ENCODE measurements at regions not wholly inside any gene's neighbourhood (a gene's known extent, or its start where the extent isn't known, plus 50 kb on each side); places are given as distances from the start of the nearest gene placed in this dataset.
A peak's percentile ranks its signal among the peaks of the same experiment; 100 is the strongest.

- no peaks in the 10 kb centered on the region for H3K79me2 ChIP-seq (ENCODE audit: control insufficient read depth, insufficient read depth, low read length)
- ChIA-PET POLR2A (interaction anchor here (1.0 kb wide), 1 partner anchor 21 kb away, joined by 3 read pairs; no protein-coding TSS in a partner anchor), CTCF (interaction anchor here (0.8 to 2.3 kb wide), 5 partner anchors 11 to 146 kb away, joined by 3 to 10 read pairs (median 3); no protein-coding TSS in a partner anchor), SMC1A (ENCODE audit: uncharacterized antibody, unreplicated experiment) (interaction anchor here (1.0 to 2.8 kb wide), 5 partner anchors 8 to 961 kb away, joined by 3 to 15 read pairs (median 4); no protein-coding TSS in a partner anchor), RAD21 (ENCODE audit: unreplicated experiment) (interaction anchor here (0.6 to 2.2 kb wide), 4 partner anchors 11 to 128 kb away, joined by 4 to 10 read pairs (median 6); no protein-coding TSS in a partner anchor)
- no TSS peak for BruUV-seq (replicated peaks)
- H3K27me3 ChIP-seq (replicated peaks in 1 of 2; ENCODE audit: control insufficient read depth in 2 of 2, insufficient read depth in 2 of 2, low read length in 1 of 2) = no peaks in the 10 kb centered on the region
- H3K4me2 ChIP-seq (ENCODE audit: control insufficient read depth, insufficient read depth) = no peak overlapping the region
- 19% methylated on average over 3 of the region's 3 CpGs for WGBS (ENCODE audit: insufficient coverage, insufficient replicate concordance, low lambda C conversion rate, missing lambda C conversion rate)
- H4K20me1 ChIP-seq (ENCODE audit: control insufficient read depth, insufficient read depth) = no peaks in the 10 kb centered on the region
- no peak overlapping the region for H3K27ac ChIP-seq (ENCODE audit: control insufficient read depth, insufficient read depth)
- peak; percentile 41 for FAIRE-seq
- H3K4me3 ChIP-seq = no peak overlapping the region
- H3K9me3 ChIP-seq (replicated peaks; ENCODE audit: control insufficient read depth, insufficient read depth, low read length) = no peaks in the 10 kb centered on the region
- in situ Hi-C loops (cut with MboI) (no loop called here), intact Hi-C loops (cut with micrococcal nuclease; ENCODE audit: unreplicated experiment) (no loop called here)
- TF ChIP-seq IKZF1 (conservative IDR thresholded peaks at IDR 0.05) (no peak), MEF2A (IDR thresholded peaks at IDR 0.05; ENCODE audit: insufficient read depth, low read depth, low read length) (no peak), NFIC (IDR thresholded peaks at IDR 0.05; ENCODE audit: low read depth, low read length) (0 out of 2 replicates have a peak, but pooled peaks have one; percentile 28), CBFB (IDR thresholded peaks at IDR 0.05; ENCODE audit: low read depth) (no peak)
- H3K4me1 ChIP-seq (ENCODE audit: control insufficient read depth, insufficient read depth, low read length) = no peaks in the 10 kb centered on the region
- no peak overlapping the region for H3K9ac ChIP-seq (ENCODE audit: control insufficient read depth, insufficient read depth, low read length)
- ATAC-seq = peak; percentile 36
- H2AFZ ChIP-seq (ENCODE audit: control insufficient read depth, low read depth, low read length) = no peak overlapping the region
- no peak for DNase-seq (ENCODE audit: low read depth, low spot score)
- no peaks in the 10 kb centered on the region for H3K36me3 ChIP-seq (ENCODE audit: control insufficient read depth in 2 of 2, insufficient read depth in 2 of 2, low read length in 1 of 2)
These were observed 203.1 kb downstream of the TFEC start for GRCh38 chr7:115827305-115828045.

GRCh38 chr7:115825456-115826115 is 205.0 kb downstream of the TFEC start:
- no peaks in the 10 kb centered on the region for H3K27me3 ChIP-seq (replicated peaks in 1 of 2; ENCODE audit: control insufficient read depth in 2 of 2, insufficient read depth in 2 of 2, low read length in 1 of 2)
- SMC1A ChIA-PET (ENCODE audit: uncharacterized antibody, unreplicated experiment) = interaction anchor here (0.6 kb wide), 1 partner anchor 85 kb away, joined by 3 read pairs; no protein-coding TSS in a partner anchor
- POLR2A ChIA-PET = no interaction called here
- FAIRE-seq = no peak
- H2AFZ ChIP-seq (ENCODE audit: control insufficient read depth, low read depth, low read length) = no peak overlapping the region
- no peak overlapping the region for H3K9ac ChIP-seq (ENCODE audit: control insufficient read depth, insufficient read depth, low read length)
- no peak overlapping the region for H3K4me2 ChIP-seq (ENCODE audit: control insufficient read depth, insufficient read depth)
- no peaks in the 10 kb centered on the region for H3K9me3 ChIP-seq (replicated peaks; ENCODE audit: control insufficient read depth, insufficient read depth, low read length)
- in situ Hi-C loops (cut with MboI) (no loop called here), intact Hi-C loops (cut with micrococcal nuclease; ENCODE audit: unreplicated experiment) (no loop called here)
- DNase-seq (ENCODE audit: low read depth, low spot score) = no peak
- H4K20me1 ChIP-seq (ENCODE audit: control insufficient read depth, insufficient read depth) = no peaks in the 10 kb centered on the region
- 23% methylated on average over 2 of the region's 2 CpGs for WGBS (ENCODE audit: insufficient coverage, insufficient replicate concordance, low lambda C conversion rate, missing lambda C conversion rate)
- CTCF ChIA-PET = no interaction called here
- no peaks in the 10 kb centered on the region for H3K79me2 ChIP-seq (ENCODE audit: control insufficient read depth, insufficient read depth, low read length)
- no peak for ATAC-seq
- no peaks in the 10 kb centered on the region for H3K4me1 ChIP-seq (ENCODE audit: control insufficient read depth, insufficient read depth, low read length)
- RAD21 ChIA-PET (ENCODE audit: unreplicated experiment) = no interaction called here
- H3K4me3 ChIP-seq = no peak overlapping the region
- no peaks in the 10 kb centered on the region for H3K36me3 ChIP-seq (ENCODE audit: control insufficient read depth in 2 of 2, insufficient read depth in 2 of 2, low read length in 1 of 2)
- no peak overlapping the region for H3K27ac ChIP-seq (ENCODE audit: control insufficient read depth, insufficient read depth)
- BruUV-seq (replicated peaks) = no TSS peak
- TF ChIP-seq NR2F1 (conservative IDR thresholded peaks at IDR 0.05) (no peak), BCL3 (IDR thresholded peaks at IDR 0.05; ENCODE audit: borderline replicate concordance, insufficient read depth, low read depth, low read length, poor library complexity, severe bottlenecking) (no peak), NBN (IDR thresholded peaks at IDR 0.05) (no peak), WRNIP1 (IDR thresholded peaks at IDR 0.05; ENCODE audit: borderline replicate concordance, low read depth, low read length) (no peak), CBX3 (IDR thresholded peaks at IDR 0.05; ENCODE audit: borderline replicate concordance, low read depth) (no peak), IRF5 (IDR thresholded peaks at IDR 0.05; ENCODE audit: borderline replicate concordance) (no peak), LARP7 (IDR thresholded peaks at IDR 0.05) (no peak), PAX5 (IDR thresholded peaks at IDR 0.05; ENCODE audit: borderline replicate concordance, low read depth, low read length) (no peak), USF1 (IDR thresholded peaks at IDR 0.05; ENCODE audit: borderline replicate concordance, extremely low read length, insufficient read depth, low read depth, low read length) (no peak)
